Endodermal cell (in vitro differentiated cells): ENCODE measurements at regions not wholly inside any gene's neighbourhood (a gene's known extent, or its start where the extent isn't known, plus 50 kb on each side); places are given as distances from the start of the nearest gene placed in this dataset.
"Not testable (repeated sequence)": the region's sequence is repeated elsewhere in the genome, so short reads cannot be mapped to it uniquely, and the experiment has no call there.

Source experiments
- DNase-seq: peaks from one replicate; pipeline ENCODE4 v3.0.0-alpha.2; 2017
- H3K27ac ChIP-seq: 2 replicates; pipeline ENCODE4 v1.5.1; 2013; ENCODE audit warnings: mild to moderate bottlenecking, low read depth, low read length, moderate library complexity
- H3K27me3 ChIP-seq: 2 replicates; pipeline ENCODE4 v1.6.1; 2013; ENCODE audit warnings: mild to moderate bottlenecking, low read length, moderate library complexity; ENCODE audit not compliant: insufficient read depth, control insufficient read depth, poor library complexity, severe bottlenecking
- H3K36me3 ChIP-seq: 2 replicates; pipeline ENCODE4 v1.7.0; 2013; ENCODE audit warnings: mild to moderate bottlenecking, low read length, moderate library complexity; ENCODE audit not compliant: control insufficient read depth, insufficient read depth
- H3K4me1 ChIP-seq: one replicate; pipeline ENCODE4 v1.7.0; 2013; ENCODE audit warnings: low read length; ENCODE audit not compliant: control insufficient read depth, insufficient read depth
- H3K4me3 ChIP-seq: 2 replicates; pipeline ENCODE4 v1.5.1; 2013; ENCODE audit warnings: mild to moderate bottlenecking, low read length, moderate library complexity
- H3K9ac ChIP-seq: 2 replicates; pipeline ENCODE4 v1.6.1; 2013; ENCODE audit warnings: mild to moderate bottlenecking, low read length, moderate library complexity; ENCODE audit not compliant: poor library complexity, severe bottlenecking; ENCODE audit errors: extremely low read depth
- H3K9me3 ChIP-seq: 2 replicates; pipeline ENCODE4 v1.6.1; 2013; ENCODE audit warnings: mild to moderate bottlenecking, low read length, moderate library complexity; ENCODE audit not compliant: control insufficient read depth
- H3K27ac Mint-ChIP-seq: 2 replicates; pipeline ENCODE4 v1.8.0; 2020; ENCODE audit warnings: mixed read lengths
- H3K27me3 Mint-ChIP-seq: 2 replicates; pipeline ENCODE4 v1.8.0; 2021; ENCODE audit warnings: mild to moderate bottlenecking, mixed read lengths; ENCODE audit not compliant: insufficient read depth
- H3K36me3 Mint-ChIP-seq: 2 replicates; pipeline ENCODE4 v1.8.0; 2020; ENCODE audit warnings: low read depth, mixed read lengths
- H3K4me1 Mint-ChIP-seq: 2 replicates; pipeline ENCODE4 v1.8.0; 2020; ENCODE audit warnings: mixed read lengths
- H3K4me3 Mint-ChIP-seq: 2 replicates; pipeline ENCODE4 v1.8.0; 2020; ENCODE audit warnings: mild to moderate bottlenecking, moderate library complexity, mixed read lengths
- H3K9me3 Mint-ChIP-seq: 2 replicates; pipeline ENCODE4 v1.8.0; 2020; ENCODE audit warnings: mild to moderate bottlenecking, mixed read lengths
- WGBS, 2 experiments: methylation state at CpG; one replicate each; pipeline versions ENCODE4 v1.1.5 to v1.1.7; 2013; ENCODE audit warnings: missing lambda C conversion rate in 2 of 2, mixed read lengths in 1 of 2; ENCODE audit not compliant: insufficient coverage in 1 of 2, insufficient read length in 1 of 2; 5-methylcytosine and 5-hydroxymethylcytosine counted together
- TF ChIP-seq, protein P1 (sequence below): fragments of 200-600 bp; sonication (generic); conservative IDR thresholded peaks from 2 replicates; pipeline ENCODE4 v1.5.0; 2021; ENCODE audit warnings: antibody characterized with exemption, mild to moderate bottlenecking

DNA sequence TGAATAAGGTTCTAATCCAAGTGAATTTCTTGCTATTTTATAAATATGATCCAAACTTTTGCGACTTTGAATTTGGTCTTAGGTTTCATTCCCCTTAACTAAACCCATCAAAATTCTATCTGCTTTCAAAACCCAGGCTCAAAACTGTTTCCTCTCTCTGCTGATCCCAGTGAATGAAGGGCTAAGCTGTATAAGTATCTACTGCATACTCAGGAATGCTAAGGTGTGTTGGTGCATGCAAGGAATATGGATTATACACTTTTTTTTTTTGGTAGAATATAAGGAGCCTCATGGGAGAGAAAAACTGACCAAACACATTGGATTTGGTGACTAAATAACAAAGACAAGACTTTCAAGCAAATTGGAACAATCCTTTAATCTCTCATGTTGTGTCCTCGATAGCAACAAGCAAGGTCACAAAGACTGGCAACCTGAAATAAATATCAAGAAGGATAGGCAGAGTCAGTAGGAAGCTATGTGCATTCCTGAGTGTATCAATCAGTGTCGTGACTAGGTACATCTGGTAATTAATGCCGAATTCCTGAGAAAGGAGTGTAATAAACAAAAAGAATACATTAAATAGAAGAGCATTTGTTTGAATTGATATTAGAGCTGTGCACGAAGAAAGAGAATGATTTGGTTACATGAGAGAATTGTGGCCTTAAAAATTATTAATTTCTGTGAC is 74.3 kb upstream of the KCTD8 start:
- H3K9ac ChIP-seq, result no peak overlapping the region
- TF ChIP-seq, protein P1, sequence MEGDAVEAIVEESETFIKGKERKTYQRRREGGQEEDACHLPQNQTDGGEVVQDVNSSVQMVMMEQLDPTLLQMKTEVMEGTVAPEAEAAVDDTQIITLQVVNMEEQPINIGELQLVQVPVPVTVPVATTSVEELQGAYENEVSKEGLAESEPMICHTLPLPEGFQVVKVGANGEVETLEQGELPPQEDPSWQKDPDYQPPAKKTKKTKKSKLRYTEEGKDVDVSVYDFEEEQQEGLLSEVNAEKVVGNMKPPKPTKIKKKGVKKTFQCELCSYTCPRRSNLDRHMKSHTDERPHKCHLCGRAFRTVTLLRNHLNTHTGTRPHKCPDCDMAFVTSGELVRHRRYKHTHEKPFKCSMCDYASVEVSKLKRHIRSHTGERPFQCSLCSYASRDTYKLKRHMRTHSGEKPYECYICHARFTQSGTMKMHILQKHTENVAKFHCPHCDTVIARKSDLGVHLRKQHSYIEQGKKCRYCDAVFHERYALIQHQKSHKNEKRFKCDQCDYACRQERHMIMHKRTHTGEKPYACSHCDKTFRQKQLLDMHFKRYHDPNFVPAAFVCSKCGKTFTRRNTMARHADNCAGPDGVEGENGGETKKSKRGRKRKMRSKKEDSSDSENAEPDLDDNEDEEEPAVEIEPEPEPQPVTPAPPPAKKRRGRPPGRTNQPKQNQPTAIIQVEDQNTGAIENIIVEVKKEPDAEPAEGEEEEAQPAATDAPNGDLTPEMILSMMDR, result no peak
- no peaks in the 10 kb centered on the region for H3K4me1 ChIP-seq
- H3K4me1 Mint-ChIP-seq, result peaks cover 16% of the 10 kb centered on the region
- WGBS, 2 experiments, result 82 to 88% methylated on average over 4 to 5 of the region's 5 CpGs
- H3K36me3 ChIP-seq, result no peaks in the 10 kb centered on the region
- H3K27me3 ChIP-seq, result peaks cover 66% of the 10 kb centered on the region
- no peak for DNase-seq
- no peak overlapping the region for H3K4me3 ChIP-seq
- H3K4me3 Mint-ChIP-seq, result no peak overlapping the region
- no peaks in the 10 kb centered on the region for H3K36me3 Mint-ChIP-seq
- no peaks in the 10 kb centered on the region for H3K9me3 ChIP-seq
- no peaks in the 10 kb centered on the region for H3K9me3 Mint-ChIP-seq
- H3K27ac Mint-ChIP-seq, result no peak overlapping the region
- H3K27ac ChIP-seq, result no peak overlapping the region
- H3K27me3 Mint-ChIP-seq, result peaks cover 67% of the 10 kb centered on the region

DNA sequence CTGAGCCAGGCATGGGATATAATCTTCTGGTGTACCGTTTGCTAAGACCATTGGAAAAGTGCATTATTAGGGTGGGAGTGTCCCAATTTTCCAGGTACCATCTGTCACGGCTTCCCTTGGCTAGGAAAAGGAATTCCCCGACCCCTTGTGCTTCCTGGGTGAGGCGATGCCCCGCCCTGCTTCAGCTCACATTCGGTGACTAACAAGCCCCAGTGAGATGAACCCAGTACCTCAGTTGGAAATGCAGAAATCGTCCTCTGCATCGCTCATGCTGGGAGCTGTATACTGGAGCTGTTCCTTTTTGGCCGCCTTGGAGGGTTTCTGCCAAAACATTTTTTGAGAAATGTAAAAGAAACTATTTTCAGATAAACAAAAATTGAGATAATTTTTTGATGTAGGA is 53.6 kb upstream of the KCTD8 start:
- not testable (repeated sequence) for H3K9ac ChIP-seq, H3K27me3 Mint-ChIP-seq, H3K9me3 Mint-ChIP-seq, H3K36me3 Mint-ChIP-seq, H3K9me3 ChIP-seq, DNase-seq, H3K4me3 ChIP-seq, H3K27ac Mint-ChIP-seq, H3K4me3 Mint-ChIP-seq, H3K4me1 ChIP-seq, H3K4me1 Mint-ChIP-seq, H3K36me3 ChIP-seq, H3K27ac ChIP-seq, H3K27me3 ChIP-seq
- 85 to 97% methylated on average over 5 to 9 of the region's 9 CpGs for WGBS, 2 experiments
